Neural cell (in vitro differentiated cells): ENCODE measurements at regions not wholly inside any gene's neighbourhood (a gene's known extent, or its start where the extent isn't known, plus 50 kb on each side); places are given as distances from the start of the nearest gene placed in this dataset.

Experiments
- H2AFZ ChIP-seq: fragments of 200-600, 300-800 bp; sonication (generic), shearing (Covaris generic); 2 replicates; pipeline ENCODE4 v1.6.0; 2014; ENCODE audit warnings: low read depth, mild to moderate bottlenecking, antibody characterized with exemption, low read length, moderate library complexity
- H3F3A ChIP-seq: fragments of 200-600 bp; shearing (Covaris generic); 2 replicates; pipeline ENCODE4 v1.6.1; 2016; ENCODE audit warnings: mild to moderate bottlenecking, moderate library complexity, mixed read lengths, antibody characterized with exemption, low read length; ENCODE audit not compliant: insufficient read depth, poor library complexity, severe bottlenecking
- H3K27ac ChIP-seq: fragments of 200-600, 300-800 bp; sonication (generic), shearing (Covaris generic); 2 replicates; pipeline ENCODE4 v1.5.1; 2014; ENCODE audit warnings: mild to moderate bottlenecking, low read length, moderate library complexity
- H3K27me3 ChIP-seq: fragments of 300-800, 200-600 bp; sonication (generic), shearing (Covaris generic); 2 replicates; pipeline ENCODE4 v1.6.0; 2014; ENCODE audit warnings: mild to moderate bottlenecking, low read depth, low read length, moderate library complexity; ENCODE audit not compliant: insufficient read depth
- H3K36me3 ChIP-seq: fragments of 300-800, 200-600 bp; sonication (generic), shearing (Covaris generic); 2 replicates; pipeline ENCODE4 v1.5.1; 2014; ENCODE audit warnings: mild to moderate bottlenecking, antibody characterized with exemption, low read length, moderate library complexity; ENCODE audit not compliant: insufficient read depth
- H3K4me2 ChIP-seq: fragments of 300-800, 200-600 bp; sonication (generic), shearing (Covaris generic); 2 replicates; pipeline ENCODE4 v1.6.0; 2014; ENCODE audit warnings: mild to moderate bottlenecking, low read length
- H3K4me3 ChIP-seq: fragments of 300-800, 200-600 bp; sonication (generic), shearing (Covaris generic); 2 replicates; pipeline ENCODE4 v1.5.1; 2014; ENCODE audit warnings: mild to moderate bottlenecking, low read length, moderate library complexity
- H3K79me2 ChIP-seq: fragments of 200-600 bp; shearing (Covaris generic); replicated peaks from 2 replicates; pipeline ENCODE4 v1.6.0; 2014; ENCODE audit warnings: mild to moderate bottlenecking, low read length, moderate library complexity; ENCODE audit not compliant: insufficient read depth
- H3K9ac ChIP-seq: fragments of 300-800, 200-600 bp; sonication (generic), shearing (Covaris generic); 2 replicates; pipeline ENCODE4 v1.6.1; 2016; ENCODE audit warnings: mild to moderate bottlenecking, low read length, mixed read lengths
- H3K9me2 ChIP-seq: fragments of 200-600 bp; shearing (Covaris generic); 2 replicates; pipeline ENCODE4 v1.6.1; 2016; ENCODE audit warnings: mild to moderate bottlenecking, low read length, mixed read lengths; ENCODE audit not compliant: insufficient read depth
- H3K9me3 ChIP-seq: fragments of 200-600, 300-800 bp; sonication (generic), shearing (Covaris generic); 2 replicates; pipeline ENCODE4 v1.6.1; 2016; ENCODE audit warnings: mild to moderate bottlenecking, mixed run types, low read length, moderate library complexity, mixed read lengths
- H4K20me1 ChIP-seq: fragments of 200-600 bp; shearing (Covaris generic); 2 replicates; pipeline ENCODE4 v1.6.1; 2016; ENCODE audit warnings: mild to moderate bottlenecking, mixed run types; ENCODE audit not compliant: insufficient read depth
- CTCF ChIP-seq: fragments of 450-650 bp; IDR thresholded peaks from 2 replicates; pipeline ENCODE4 v1.5.1; 2014; ENCODE audit warnings: antibody characterized with exemption, mild to moderate bottlenecking, moderate library complexity; ENCODE audit not compliant: poor library complexity, severe bottlenecking
- EP300 ChIP-seq: fragments of 450-650 bp; conservative IDR thresholded peaks from 2 replicates; pipeline ENCODE4 v1.6.1; 2014; ENCODE audit warnings: antibody characterized with exemption, mild to moderate bottlenecking, moderate library complexity; ENCODE audit not compliant: poor library complexity, severe bottlenecking
- EZH2 ChIP-seq: fragments of 200-600, 300-800 bp; shearing (Covaris generic), sonication (generic); IDR thresholded peaks from 2 replicates; pipeline ENCODE4 v1.6.1; 2014; ENCODE audit warnings: antibody characterized with exemption, low read length, borderline replicate concordance, mild to moderate bottlenecking; ENCODE audit not compliant: insufficient read depth, poor library complexity, severe bottlenecking
- MXI1 ChIP-seq: fragments of 450-650 bp; conservative IDR thresholded peaks from 2 replicates; pipeline ENCODE4 v1.6.1; 2014; ENCODE audit warnings: antibody characterized with exemption, mild to moderate bottlenecking; ENCODE audit not compliant: poor library complexity, severe bottlenecking
- POLR2AphosphoS5 ChIP-seq: IDR thresholded peaks from 2 replicates; pipeline ENCODE4 v1.6.1; 2012
- RAD21 ChIP-seq: fragments of 450-650 bp; conservative IDR thresholded peaks from 2 replicates; pipeline ENCODE4 v1.6.1; 2014; ENCODE audit warnings: antibody characterized with exemption, mild to moderate bottlenecking, moderate library complexity
- REST ChIP-seq: IDR thresholded peaks from 2 replicates; pipeline ENCODE4 v1.6.1; 2012; ENCODE audit warnings: borderline replicate concordance
- SMC3 ChIP-seq: fragments of 450-650 bp; conservative IDR thresholded peaks from 2 replicates; pipeline ENCODE4 v1.6.1; 2014; ENCODE audit warnings: antibody characterized with exemption, mild to moderate bottlenecking, moderate library complexity; ENCODE audit not compliant: poor library complexity
- TAF1 ChIP-seq: IDR thresholded peaks from 2 replicates; pipeline ENCODE4 v1.6.1; 2012; ENCODE audit warnings: low read depth

GRCh38 chr2:147524912-147525311, 319.9 kb upstream of the ACVR2A start:
- H3K27me3 ChIP-seq, result no peaks in the 10 kb centered on the region
- H3K9me2 ChIP-seq, result no peaks in the 10 kb centered on the region
- no peak for TF ChIP-seq SMC3
- no peak for TF ChIP-seq EZH2
- TF ChIP-seq POLR2AphosphoS5, result no peak
- no peak for TF ChIP-seq REST
- no peak for TF ChIP-seq EP300
- TF ChIP-seq CTCF, result no peak
- TF ChIP-seq TAF1, result no peak
- TF ChIP-seq RAD21, result no peak
- no peak for TF ChIP-seq MXI1
- H3K4me3 ChIP-seq, result no peak overlapping the region
- no peaks in the 10 kb centered on the region for H3F3A ChIP-seq
- H4K20me1 ChIP-seq, result no peaks in the 10 kb centered on the region
- H3K79me2 ChIP-seq, result no peaks in the 10 kb centered on the region
- no peak overlapping the region for H2AFZ ChIP-seq
- H3K4me2 ChIP-seq, result no peak overlapping the region
- no peak overlapping the region for H3K27ac ChIP-seq
- H3K36me3 ChIP-seq, result no peaks in the 10 kb centered on the region
- H3K9ac ChIP-seq, result no peak overlapping the region
- no peaks in the 10 kb centered on the region for H3K9me3 ChIP-seq

GRCh38 chr2:147523415-147523814, 321.4 kb upstream of the ACVR2A start:
- Histone ChIP-seq H3K9ac (no peak overlapping the region), H3K27me3 (no peaks in the 10 kb centered on the region), H3K4me3 (no peak overlapping the region), H3K36me3 (no peaks in the 10 kb centered on the region), H3K27ac (no peak overlapping the region), H3K9me3 (no peaks in the 10 kb centered on the region), H3F3A (no peaks in the 10 kb centered on the region), H4K20me1 (no peaks in the 10 kb centered on the region), H3K4me2 (no peak overlapping the region), H2AFZ (no peak overlapping the region), H3K9me2 (no peaks in the 10 kb centered on the region), H3K79me2 (no peaks in the 10 kb centered on the region)
- TF ChIP-seq MXI1 (no peak), CTCF (no peak), TAF1 (no peak), REST (no peak), EZH2 (no peak), RAD21 (no peak), SMC3 (no peak)
